ENCODE measurements at regions not wholly inside any gene's neighbourhood (a gene's known extent, or its start where the extent isn't known, plus 50 kb on each side); places are given as distances from the start of the nearest gene placed in this dataset.
"Not testable (repeated sequence)": the region's sequence is repeated elsewhere in the genome, so short reads cannot be mapped to it uniquely, and the experiment has no call there.

- no peaks in the 10 kb centered on the region for H3K27me3 ChIP-seq (ENCODE audit: low read depth)
- H3K36me3 ChIP-seq (replicated peaks): no peaks in the 10 kb centered on the region
- no peak overlapping the region for H3K4me3 ChIP-seq
- no peaks in the 10 kb centered on the region for H3K9me3 ChIP-seq
- in situ Hi-C loops (cut with MboI; ENCODE audit: low sequenced_read_pairs): no loop called here
- DNase-seq (ENCODE audit: low spot score in 2 of 2): no peak
- H3K4me1 ChIP-seq: no peaks in the 10 kb centered on the region
These were observed 145.9 kb downstream of the MACIR start for GRCh38 chr5:103404483-103404882.

GRCh38 chr5:103402851-103403250, 144.3 kb downstream of the MACIR start:
- no peak overlapping the region for H3K4me3 ChIP-seq
- no peaks in the 10 kb centered on the region for H3K4me1 ChIP-seq
- no peak for DNase-seq (ENCODE audit: low spot score in 2 of 2)
- H3K27me3 ChIP-seq (ENCODE audit: low read depth): no peaks in the 10 kb centered on the region
- H3K9me3 ChIP-seq: no peaks in the 10 kb centered on the region
- H3K36me3 ChIP-seq (replicated peaks): no peaks in the 10 kb centered on the region
- in situ Hi-C loops (cut with MboI; ENCODE audit: low sequenced_read_pairs): no loop called here

- H3K4me1 ChIP-seq: no peaks in the 10 kb centered on the region
- no peaks in the 10 kb centered on the region for H3K9me3 ChIP-seq
- no peaks in the 10 kb centered on the region for H3K36me3 ChIP-seq (replicated peaks)
- no peak for DNase-seq (ENCODE audit: low spot score in 2 of 2)
- no peaks in the 10 kb centered on the region for H3K27me3 ChIP-seq (ENCODE audit: low read depth)
- in situ Hi-C loops (cut with MboI; ENCODE audit: low sequenced_read_pairs): no loop called here
- H3K4me3 ChIP-seq: no peak overlapping the region
These were observed 139.4 kb downstream of the MACIR start for GRCh38 chr5:103397739-103398581.

- in situ Hi-C loops (cut with MboI; ENCODE audit: low sequenced_read_pairs): no loop called here
- Histone ChIP-seq H3K4me3 (no peak overlapping the region), H3K9me3 (no peaks in the 10 kb centered on the region), H3K27me3 (ENCODE audit: low read depth) (no peaks in the 10 kb centered on the region), H3K36me3 (replicated peaks) (no peaks in the 10 kb centered on the region), H3K4me1 (peaks cover 8% of the 10 kb centered on the region)
- DNase-seq (ENCODE audit: low spot score in 2 of 2): no peak
These were observed 136.1 kb downstream of the MACIR start for GRCh38 chr5:103394676-103395075.

GRCh38 chr5:103393101-103393754, 134.7 kb downstream of the MACIR start:
- peaks cover 8% of the 10 kb centered on the region for H3K4me1 ChIP-seq
- no peaks in the 10 kb centered on the region for H3K9me3 ChIP-seq
- in situ Hi-C loops (cut with MboI; ENCODE audit: low sequenced_read_pairs): no loop called here
- no peaks in the 10 kb centered on the region for H3K27me3 ChIP-seq (ENCODE audit: low read depth)
- H3K4me3 ChIP-seq: no peak overlapping the region
- no peaks in the 10 kb centered on the region for H3K36me3 ChIP-seq (replicated peaks)
- no peak for DNase-seq (ENCODE audit: low spot score in 2 of 2)

- Histone ChIP-seq H3K4me3 (no peak overlapping the region), H3K27me3 (ENCODE audit: low read depth) (no peaks in the 10 kb centered on the region), H3K4me1 (peaks cover 8% of the 10 kb centered on the region), H3K9me3 (no peaks in the 10 kb centered on the region), H3K36me3 (replicated peaks) (no peaks in the 10 kb centered on the region)
- in situ Hi-C loops (cut with MboI; ENCODE audit: low sequenced_read_pairs): no loop called here
- DNase-seq (ENCODE audit: low spot score in 2 of 2): no peak
These were observed 133.1 kb downstream of the MACIR start for GRCh38 chr5:103391659-103392058.

- Histone ChIP-seq H3K27me3 (ENCODE audit: low read depth) (no peaks in the 10 kb centered on the region), H3K36me3 (replicated peaks) (no peaks in the 10 kb centered on the region), H3K9me3 (no peaks in the 10 kb centered on the region), H3K4me3 (no peak overlapping the region), H3K4me1 (peaks cover 8% of the 10 kb centered on the region)
- peak; percentile 20 to 24 for DNase-seq (ENCODE audit: low spot score in 2 of 2)
- in situ Hi-C loops (cut with MboI; ENCODE audit: low sequenced_read_pairs): no loop called here
These were observed 131.3 kb downstream of the MACIR start for GRCh38 chr5:103389846-103390245.

GRCh38 chr5:103389357-103389756, 130.8 kb downstream of the MACIR start:
- in situ Hi-C loops (cut with MboI; ENCODE audit: low sequenced_read_pairs): no loop called here
- Histone ChIP-seq H3K9me3 (no peaks in the 10 kb centered on the region), H3K4me1 (peaks cover 8% of the 10 kb centered on the region), H3K36me3 (replicated peaks) (no peaks in the 10 kb centered on the region), H3K4me3 (no peak overlapping the region), H3K27me3 (ENCODE audit: low read depth) (no peaks in the 10 kb centered on the region)
- DNase-seq (ENCODE audit: low spot score in 2 of 2): no peak

- Histone ChIP-seq H3K4me3 (no peak overlapping the region), H3K27me3 (ENCODE audit: low read depth) (no peaks in the 10 kb centered on the region), H3K36me3 (replicated peaks) (no peaks in the 10 kb centered on the region), H3K4me1 (peaks cover 8% of the 10 kb centered on the region), H3K9me3 (no peaks in the 10 kb centered on the region)
- no peak for DNase-seq (ENCODE audit: low spot score in 2 of 2)
- in situ Hi-C loops (cut with MboI; ENCODE audit: low sequenced_read_pairs): no loop called here
These were observed 127.2 kb downstream of the MACIR start for GRCh38 chr5:103385722-103386121.

- H3K27me3 ChIP-seq (ENCODE audit: low read depth); H3K4me1 ChIP-seq; DNase-seq (ENCODE audit: low spot score in 2 of 2); H3K4me3 ChIP-seq; H3K36me3 ChIP-seq (replicated peaks); in situ Hi-C loops (cut with MboI; ENCODE audit: low sequenced_read_pairs); H3K9me3 ChIP-seq: not testable (repeated sequence)
These were observed 119.1 kb downstream of the MACIR start for GRCh38 chr5:103377638-103378037.

- no peak overlapping the region for H3K4me3 ChIP-seq
- no peaks in the 10 kb centered on the region for H3K4me1 ChIP-seq
- H3K9me3 ChIP-seq: no peaks in the 10 kb centered on the region
- no peaks in the 10 kb centered on the region for H3K36me3 ChIP-seq (replicated peaks)
- in situ Hi-C loops (cut with MboI; ENCODE audit: low sequenced_read_pairs): no loop called here
- DNase-seq (ENCODE audit: low spot score in 2 of 2): no peak
- H3K27me3 ChIP-seq (ENCODE audit: low read depth): no peaks in the 10 kb centered on the region
These were observed 117.5 kb downstream of the MACIR start for GRCh38 chr5:103375863-103376591.

- H3K27me3 ChIP-seq (ENCODE audit: low read depth): no peaks in the 10 kb centered on the region
- H3K4me3 ChIP-seq: no peak overlapping the region
- peak in 1 of 2 experiments; percentile 17 for DNase-seq (ENCODE audit: low spot score in 2 of 2)
- H3K9me3 ChIP-seq: no peaks in the 10 kb centered on the region
- H3K4me1 ChIP-seq: no peaks in the 10 kb centered on the region
- in situ Hi-C loops (cut with MboI; ENCODE audit: low sequenced_read_pairs): no loop called here
- H3K36me3 ChIP-seq (replicated peaks): no peaks in the 10 kb centered on the region
These were observed 116.8 kb downstream of the MACIR start for GRCh38 chr5:103375350-103375749.

GRCh38 chr5:103374473-103374963, 116.0 kb downstream of the MACIR start:
- in situ Hi-C loops (cut with MboI; ENCODE audit: low sequenced_read_pairs): no loop called here
- Histone ChIP-seq H3K4me3 (no peak overlapping the region), H3K36me3 (replicated peaks) (no peaks in the 10 kb centered on the region), H3K9me3 (no peaks in the 10 kb centered on the region), H3K27me3 (ENCODE audit: low read depth) (no peaks in the 10 kb centered on the region), H3K4me1 (peaks cover 3% of the 10 kb centered on the region; the same call in 1 of the 2 replicates)
- no peak for DNase-seq (ENCODE audit: low spot score in 2 of 2)

All from HAP-1 (cell line).